GM18499 (cell line): ENCODE measurements at regions not wholly inside any gene's neighbourhood (a gene's known extent, or its start where the extent isn't known, plus 50 kb on each side); places are given as distances from the start of the nearest gene placed in this dataset.

Source experiments
- ATAC-seq: cut with Tn5 transposase; IDR thresholded peaks from one replicate; pipeline ENCODE4 v1.9.1; 2021; ENCODE audit warnings: moderate number of reproducible peaks; ENCODE audit not compliant: insufficient read depth, unreplicated experiment

DNA sequence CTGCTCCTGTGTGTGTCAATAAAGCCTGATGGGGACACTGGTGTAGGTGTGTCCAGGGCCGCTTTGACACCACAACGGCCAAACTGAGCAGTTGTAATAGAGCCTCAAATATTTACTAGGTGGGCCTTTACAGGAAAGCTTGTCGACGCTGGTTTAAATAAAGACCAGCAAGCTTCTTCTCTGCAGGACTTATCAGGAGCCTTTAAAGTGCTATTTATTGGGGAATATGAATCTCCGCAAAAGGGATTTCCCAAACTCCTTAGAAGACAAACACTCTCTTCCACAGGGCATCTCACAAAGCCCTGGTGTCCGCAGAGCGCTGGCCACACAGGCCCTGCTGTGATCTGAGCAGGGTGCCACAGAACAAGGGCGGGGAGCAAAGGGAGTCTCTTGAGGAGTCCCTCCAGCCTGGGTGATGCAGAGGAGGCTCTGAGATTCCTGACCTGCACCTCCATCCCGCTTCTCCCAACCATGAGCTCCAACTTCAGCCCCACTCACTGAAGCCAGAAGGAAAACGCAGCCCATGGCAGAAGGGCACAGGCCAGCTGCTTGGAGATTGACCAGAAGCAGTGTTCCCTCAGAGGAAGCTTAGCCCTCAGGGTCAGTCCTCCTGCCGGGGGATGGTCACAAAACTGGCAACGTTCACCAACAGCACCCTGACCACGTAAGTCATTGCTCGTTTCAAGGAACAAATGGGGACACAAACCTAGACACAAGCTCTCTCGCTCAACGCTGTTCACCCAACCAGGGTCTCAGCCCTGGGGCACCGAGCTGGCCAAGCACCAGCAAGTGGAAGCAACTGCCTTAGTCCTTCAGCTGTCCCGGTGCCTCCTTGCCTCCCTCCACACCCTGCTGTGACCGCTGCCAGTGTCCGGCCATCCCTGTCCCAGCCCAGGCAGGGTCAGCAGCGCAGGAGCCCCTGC is 129.5 kb downstream of the OAT start:
- no peak for ATAC-seq

DNA sequence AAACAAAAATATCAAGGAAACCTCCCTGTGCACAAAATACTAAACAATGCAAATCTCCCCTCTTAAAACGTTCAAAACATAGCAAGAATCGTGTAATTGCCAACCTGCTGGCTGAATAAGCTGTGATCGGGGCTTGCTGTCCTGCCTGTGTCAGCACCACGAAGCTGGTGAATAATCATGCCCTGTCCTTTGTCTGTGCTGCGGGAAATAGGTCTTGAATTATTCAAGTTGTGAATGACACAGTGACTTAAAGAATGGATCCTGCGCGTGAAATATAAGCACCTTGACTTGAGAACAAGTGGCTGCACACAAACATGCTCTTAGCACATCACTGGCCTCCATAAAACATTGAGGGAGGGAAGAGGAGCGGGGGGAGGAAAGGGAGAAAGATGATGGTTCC is 130.2 kb downstream of the OAT start:
- no peak for ATAC-seq

GRCh38 chr10:124287791-124288190 is 130.9 kb downstream of the OAT start:
- no peak for ATAC-seq

DNA sequence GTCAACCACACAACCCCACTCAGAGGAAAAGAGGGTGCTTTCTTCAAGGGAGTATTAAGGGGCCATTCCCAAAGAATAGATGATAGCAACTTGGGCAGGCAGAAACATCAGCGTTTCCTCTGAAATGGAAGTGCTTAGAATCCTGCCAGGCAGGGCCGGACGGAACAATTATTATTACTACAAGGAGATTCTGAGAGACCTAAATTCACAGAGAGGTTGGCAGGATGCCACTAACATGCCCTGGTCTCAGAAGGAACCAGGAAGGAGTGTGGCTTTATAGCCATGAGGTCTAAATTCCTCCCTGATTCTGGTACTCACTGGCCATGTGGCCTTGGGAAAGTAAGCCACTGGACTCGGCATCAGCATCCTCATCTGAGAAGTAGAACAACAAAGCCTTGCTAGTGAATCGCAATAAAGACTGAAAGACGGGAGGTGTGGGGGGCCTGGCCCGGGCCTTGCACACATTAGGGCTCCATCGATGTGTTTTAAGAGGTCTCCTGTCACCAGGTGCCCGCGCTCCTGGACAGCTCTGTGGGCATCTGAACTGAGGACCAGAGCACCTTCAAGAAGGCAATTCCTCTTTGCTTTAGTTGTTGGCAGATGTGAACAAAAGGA is 131.5 kb downstream of the OAT start:
- no peak for ATAC-seq

- ATAC-seq, result no peak
These were observed 132.1 kb downstream of the OAT start for GRCh38 chr10:124286621-124287020.

DNA sequence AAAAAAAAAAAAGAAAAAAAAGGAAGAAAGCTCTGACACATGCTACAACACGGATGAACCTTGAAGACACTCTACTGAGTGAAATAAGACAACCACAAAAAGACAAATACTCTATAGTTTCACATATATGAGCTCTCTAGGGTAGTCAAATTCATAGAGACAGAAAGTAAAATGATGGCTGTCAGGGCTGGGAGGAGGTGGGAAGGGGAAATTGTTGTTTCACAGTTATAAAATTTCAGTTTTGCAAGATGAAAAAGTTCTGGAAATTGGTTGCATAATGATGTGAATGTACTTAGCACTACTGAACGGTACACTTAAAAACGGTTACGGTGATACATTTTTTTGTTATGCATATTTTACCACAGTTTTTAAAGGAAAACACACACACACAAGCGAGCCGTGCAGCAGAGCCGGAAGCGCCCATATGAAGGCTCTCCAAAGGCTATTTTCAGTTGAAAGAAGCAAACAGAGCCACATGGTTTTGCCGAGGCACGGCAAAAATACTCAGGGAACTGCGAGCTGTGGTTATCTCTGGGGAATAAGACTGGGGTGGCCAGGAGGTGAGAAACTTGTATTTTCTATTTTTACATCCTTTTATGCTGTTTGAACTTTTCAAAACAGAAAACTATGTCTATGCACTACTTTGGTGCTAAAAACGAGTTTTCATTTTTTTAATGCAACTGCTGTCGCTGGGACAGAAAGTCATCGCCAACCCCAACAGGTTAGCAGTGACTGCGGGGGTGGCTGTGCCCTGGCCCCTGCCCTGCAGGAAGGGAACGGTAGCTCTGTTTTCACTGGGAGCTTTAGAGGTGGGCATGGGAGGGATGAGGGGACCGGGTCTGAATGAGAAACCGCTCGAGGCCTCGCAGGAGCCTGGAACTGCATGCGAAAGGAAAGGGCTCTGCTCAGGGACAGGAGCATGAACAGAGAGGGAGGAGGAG is 132.9 kb downstream of the OAT start:
- peak; percentile 69 for ATAC-seq

DNA sequence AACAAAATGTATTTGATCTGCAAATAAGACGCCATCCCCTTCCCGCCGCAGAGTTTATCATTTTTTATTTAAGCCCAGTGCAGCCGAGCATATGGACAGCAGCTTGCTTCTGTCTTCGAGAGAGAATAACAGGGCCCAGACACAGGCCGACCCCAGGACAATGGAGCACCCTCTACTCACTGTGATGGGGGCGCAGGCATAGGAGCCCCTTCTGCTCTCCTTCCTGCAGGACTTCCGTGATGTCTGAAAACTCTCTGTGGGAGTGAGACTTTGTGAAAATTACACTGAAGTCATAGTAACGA is 134.8 kb downstream of the OAT start:
- no peak for ATAC-seq

DNA sequence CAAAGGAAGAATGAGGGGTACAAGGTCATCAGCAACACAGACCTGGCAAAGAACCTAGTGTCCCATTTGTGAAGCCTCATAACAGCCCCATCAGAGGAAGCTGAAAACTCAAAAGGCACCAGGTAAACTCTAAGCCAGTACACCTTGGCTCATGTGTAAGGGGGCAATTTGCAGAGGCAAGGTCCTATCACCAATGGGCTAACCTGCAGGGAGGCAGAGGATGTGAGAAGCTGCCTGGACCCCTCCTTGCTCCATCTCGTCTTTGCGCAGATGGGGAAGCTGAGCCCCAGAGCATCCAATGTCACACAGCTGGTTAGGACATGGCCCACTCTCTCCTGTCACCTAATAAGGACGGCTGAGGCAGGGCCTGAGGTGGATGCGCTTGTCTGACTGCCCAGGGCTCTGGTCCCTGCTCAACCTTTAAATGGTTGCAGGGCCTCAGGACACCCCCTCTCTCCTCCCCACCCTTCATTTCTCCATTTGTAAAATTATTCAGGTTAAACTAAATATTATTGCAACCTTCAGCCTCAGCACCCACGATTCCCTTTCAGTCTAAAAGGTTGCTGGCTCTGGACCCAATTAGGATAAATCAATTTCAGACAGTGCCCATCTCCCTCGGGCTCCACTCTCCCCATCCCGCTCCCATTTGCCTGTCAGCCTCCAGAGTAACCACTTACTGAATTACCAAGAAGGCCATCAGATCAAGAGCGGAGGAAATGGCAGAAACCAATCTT is 135.3 kb downstream of the OAT start:
- no peak for ATAC-seq

- ATAC-seq, result no peak
These were observed 136.4 kb downstream of the OAT start for GRCh38 chr10:124282326-124282725.

GRCh38 chr10:124281666-124282065 is 137.1 kb downstream of the OAT start:
- no peak for ATAC-seq

DNA sequence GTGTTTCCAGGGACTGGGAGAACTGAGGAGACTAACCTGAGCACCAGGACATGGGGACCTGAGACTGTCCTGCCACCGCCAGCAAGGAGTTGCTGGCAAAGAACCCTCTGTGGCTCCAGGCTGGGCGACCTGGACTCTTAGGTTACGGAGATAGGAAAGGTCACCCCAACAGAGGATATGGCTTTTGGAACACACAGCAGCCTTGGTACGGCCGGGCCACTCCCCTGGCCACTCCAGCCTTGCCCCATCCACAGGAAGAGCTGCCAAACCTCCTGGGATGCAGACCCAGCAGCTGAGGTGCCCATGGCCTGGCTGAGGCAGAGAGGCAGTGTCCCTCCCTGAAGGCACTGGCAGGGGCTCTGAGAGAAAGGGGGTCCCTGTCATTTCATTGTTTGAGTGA is 137.8 kb downstream of the OAT start:
- no peak for ATAC-seq

GRCh38 chr10:124279882-124280281 is 138.8 kb downstream of the OAT start:
- no peak for ATAC-seq

DNA sequence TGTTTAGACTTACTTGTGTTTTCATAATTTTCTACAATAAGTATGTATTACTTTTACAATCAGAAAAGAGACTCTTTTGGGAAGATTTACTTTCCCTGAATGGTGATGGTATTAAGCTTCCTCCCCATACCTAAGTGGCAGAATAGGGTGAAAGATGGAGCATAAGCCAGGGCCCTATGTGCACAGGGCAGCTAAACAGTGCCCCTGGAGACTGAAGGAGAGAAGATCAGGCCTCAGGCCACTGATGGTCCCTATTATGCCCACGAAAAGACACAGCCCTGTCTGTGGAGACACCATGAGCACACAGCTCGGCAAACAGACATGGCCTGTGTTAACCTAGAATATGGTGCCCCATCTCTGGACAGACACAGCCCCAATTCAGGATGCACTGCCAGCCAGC is 139.4 kb downstream of the OAT start:
- ATAC-seq, result no peak

DNA sequence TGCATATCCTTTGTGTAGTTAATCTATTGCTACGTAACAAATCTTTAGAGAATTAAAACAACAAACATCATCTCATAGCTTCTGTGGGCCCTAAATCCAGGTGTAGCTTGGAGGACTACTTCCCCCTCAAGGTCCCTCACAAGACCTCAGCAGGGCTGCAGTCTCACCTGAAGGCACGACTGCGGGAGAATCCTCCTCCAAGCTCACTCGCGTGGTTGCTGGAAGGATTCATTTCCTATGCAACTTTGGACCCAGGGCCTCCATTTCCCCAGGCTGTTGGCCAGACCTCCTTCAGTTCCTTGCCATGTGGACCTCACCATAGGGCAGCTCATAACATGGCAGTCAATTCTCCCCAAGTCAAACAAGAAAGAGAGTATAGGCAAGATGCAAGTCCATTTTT is 140.4 kb downstream of the OAT start:
- no peak for ATAC-seq

DNA sequence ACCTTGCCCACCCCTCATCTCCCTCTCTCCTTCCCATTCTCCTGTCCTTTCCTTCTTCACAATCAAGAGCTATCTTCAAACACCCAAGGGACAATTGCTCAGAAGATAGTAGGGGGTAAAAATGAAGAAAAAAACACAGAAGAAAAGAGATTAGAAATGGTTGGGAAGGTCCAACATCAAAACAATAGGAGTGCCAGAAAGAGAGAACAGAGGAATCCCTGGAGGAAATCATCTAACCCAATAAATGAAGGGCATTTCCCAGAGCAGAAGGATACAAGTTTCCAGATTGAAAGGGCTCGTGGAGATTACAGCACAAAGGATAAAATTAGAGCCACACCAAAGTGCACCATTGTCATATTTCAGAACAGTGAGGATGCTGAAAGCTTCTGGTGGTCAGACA is 145.6 kb downstream of the OAT start:
- ATAC-seq, result no peak

- ATAC-seq, result no peak
These were observed 147.0 kb downstream of the OAT start for GRCh38 chr10:124271676-124272075.

- ATAC-seq, result no peak
These were observed 148.0 kb downstream of the OAT start for GRCh38 chr10:124270530-124271327.

- no peak for ATAC-seq
These were observed 149.7 kb downstream of the OAT start for GRCh38 chr10:124268976-124269375.

DNA sequence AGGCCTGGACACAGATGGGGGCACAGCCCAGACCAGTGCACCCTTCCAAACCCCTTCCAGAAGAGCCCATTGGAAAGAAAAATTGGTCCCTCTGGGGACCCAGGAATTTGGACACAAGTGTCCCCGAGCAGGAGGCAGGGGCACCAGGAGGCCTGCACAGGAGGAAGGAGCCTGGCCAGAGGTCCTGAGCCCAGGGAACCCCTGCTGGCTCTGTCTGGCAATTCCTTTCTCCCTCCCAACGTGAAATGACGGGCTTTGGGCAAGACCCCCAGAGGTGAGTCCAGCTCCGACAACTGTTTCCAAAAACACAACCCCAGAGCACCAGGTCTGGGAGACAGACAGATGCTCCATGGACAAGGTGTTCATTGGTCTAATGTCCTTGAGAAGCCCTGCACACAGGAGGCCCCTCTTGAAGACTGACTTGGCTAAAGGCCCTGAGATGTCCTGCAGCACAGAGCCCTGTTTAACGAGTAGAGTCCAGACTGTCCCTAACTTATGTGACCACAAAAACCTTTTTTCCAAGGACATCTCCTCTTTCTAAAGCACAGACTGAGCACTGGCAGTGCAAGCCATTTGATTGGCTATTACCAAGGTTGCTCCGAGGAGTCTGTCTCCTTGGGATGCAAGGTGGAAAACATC is 150.7 kb downstream of the OAT start:
- no peak for ATAC-seq
